ENCODE measurements at regions not wholly inside any gene's neighbourhood (a gene's known extent, or its start where the extent isn't known, plus 50 kb on each side); places are given as distances from the start of the nearest gene placed in this dataset.

DNA sequence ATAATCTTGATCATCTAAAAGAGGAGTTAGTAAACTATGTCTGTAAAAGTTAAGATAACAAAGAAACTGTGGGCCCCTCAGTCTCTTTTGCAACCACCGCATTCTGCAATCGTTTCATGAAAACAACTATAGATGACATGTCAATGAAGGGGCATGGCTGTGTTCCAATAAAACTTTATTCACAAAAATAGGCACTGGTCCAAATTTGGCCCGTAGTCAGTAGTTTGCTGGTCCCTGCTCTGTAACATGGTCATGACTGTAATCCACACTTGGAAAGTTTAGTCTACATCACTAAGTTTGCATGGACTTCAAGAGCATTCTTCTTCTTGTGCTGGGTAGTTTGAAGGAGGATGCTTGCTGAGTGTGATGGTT, 299.3 kb upstream of the PSMD7 start:
- TF ChIP-seq, protein P1, sequence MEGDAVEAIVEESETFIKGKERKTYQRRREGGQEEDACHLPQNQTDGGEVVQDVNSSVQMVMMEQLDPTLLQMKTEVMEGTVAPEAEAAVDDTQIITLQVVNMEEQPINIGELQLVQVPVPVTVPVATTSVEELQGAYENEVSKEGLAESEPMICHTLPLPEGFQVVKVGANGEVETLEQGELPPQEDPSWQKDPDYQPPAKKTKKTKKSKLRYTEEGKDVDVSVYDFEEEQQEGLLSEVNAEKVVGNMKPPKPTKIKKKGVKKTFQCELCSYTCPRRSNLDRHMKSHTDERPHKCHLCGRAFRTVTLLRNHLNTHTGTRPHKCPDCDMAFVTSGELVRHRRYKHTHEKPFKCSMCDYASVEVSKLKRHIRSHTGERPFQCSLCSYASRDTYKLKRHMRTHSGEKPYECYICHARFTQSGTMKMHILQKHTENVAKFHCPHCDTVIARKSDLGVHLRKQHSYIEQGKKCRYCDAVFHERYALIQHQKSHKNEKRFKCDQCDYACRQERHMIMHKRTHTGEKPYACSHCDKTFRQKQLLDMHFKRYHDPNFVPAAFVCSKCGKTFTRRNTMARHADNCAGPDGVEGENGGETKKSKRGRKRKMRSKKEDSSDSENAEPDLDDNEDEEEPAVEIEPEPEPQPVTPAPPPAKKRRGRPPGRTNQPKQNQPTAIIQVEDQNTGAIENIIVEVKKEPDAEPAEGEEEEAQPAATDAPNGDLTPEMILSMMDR (IDR thresholded peaks at IDR 0.05; ENCODE audit: low read depth, low read length): no peak
- TF ChIP-seq EZH2phosphoT487 (IDR thresholded peaks at IDR 0.05; ENCODE audit: low read depth): no peak
